Type B pancreatic cell (in vitro differentiated cells): ENCODE measurements at regions not wholly inside any gene's neighbourhood (a gene's known extent, or its start where the extent isn't known, plus 50 kb on each side); places are given as distances from the start of the nearest gene placed in this dataset.

Experiments used
- DNase-seq: peaks from one replicate; pipeline ENCODE4 v3.0.0; 2021; ENCODE audit warnings: mixed read lengths; ENCODE audit not compliant: unreplicated experiment; ENCODE audit errors: extremely low spot score
- H3K27ac Mint-ChIP-seq: 2 replicates; pipeline ENCODE4 v1.8.0; 2021; ENCODE audit warnings: mild to moderate bottlenecking, mixed read lengths
- H3K27me3 Mint-ChIP-seq: 2 replicates; pipeline ENCODE4 v1.8.0; 2021; ENCODE audit warnings: mixed read lengths
- H3K36me3 Mint-ChIP-seq: 2 replicates; pipeline ENCODE4 v1.8.0; 2021; ENCODE audit warnings: mixed read lengths
- H3K4me1 Mint-ChIP-seq: one replicate; pipeline ENCODE4 v1.8.0; 2021; ENCODE audit warnings: mixed read lengths; ENCODE audit not compliant: unreplicated experiment
- H3K4me3 Mint-ChIP-seq: 2 replicates; pipeline ENCODE4 v1.8.0; 2021; ENCODE audit warnings: mild to moderate bottlenecking, mixed read lengths
- H3K9me3 Mint-ChIP-seq: 2 replicates; pipeline ENCODE4 v1.8.0; 2021; ENCODE audit warnings: mixed read lengths
- CTCF ChIP-seq: fragments of 200-600 bp; sonication (generic); conservative IDR thresholded peaks from 2 replicates; pipeline ENCODE4 v1.5.0; 2021; ENCODE audit warnings: antibody characterized with exemption, mild to moderate bottlenecking

- H3K4me1 Mint-ChIP-seq: peaks cover 16% of the 10 kb centered on the region
Measured at GRCh38 chr13:79647533-79647932, 166.6 kb downstream of the NDFIP2 start.

GRCh38 chr13:79646880-79647279, 165.9 kb downstream of the NDFIP2 start:
- Mint-ChIP-seq H3K9me3 (no peaks in the 10 kb centered on the region), H3K27ac (peak overlapping the region; percentile 68), H3K4me1 (peaks cover 16% of the 10 kb centered on the region), H3K4me3 (peak overlapping the region; percentile 11), H3K27me3 (no peaks in the 10 kb centered on the region), H3K36me3 (no peaks in the 10 kb centered on the region)
- no peak for DNase-seq
- TF ChIP-seq CTCF: no peak

More at GRCh38 chr13:79647533-79647932, 166.6 kb downstream of the NDFIP2 start:
- Mint-ChIP-seq H3K36me3 (no peaks in the 10 kb centered on the region), H3K4me3 (peak overlapping the region; percentile 6), H3K9me3 (no peaks in the 10 kb centered on the region), H3K27me3 (no peaks in the 10 kb centered on the region), H3K27ac (peak overlapping the region; percentile 68)
- no peak for TF ChIP-seq CTCF
- no peak for DNase-seq

- Mint-ChIP-seq H3K4me3 (no peak overlapping the region), H3K27ac (no peak overlapping the region)
Measured at GRCh38 chr13:79645569-79645968, 164.6 kb downstream of the NDFIP2 start.

GRCh38 chr13:79642596-79642995, 161.6 kb downstream of the NDFIP2 start:
- Mint-ChIP-seq H3K27me3 (no peaks in the 10 kb centered on the region), H3K27ac (no peak overlapping the region), H3K4me1 (peaks cover 11% of the 10 kb centered on the region), H3K9me3 (no peaks in the 10 kb centered on the region), H3K4me3 (no peak overlapping the region), H3K36me3 (no peaks in the 10 kb centered on the region)
- DNase-seq: no peak
- no peak for TF ChIP-seq CTCF

More at GRCh38 chr13:79645569-79645968, 164.6 kb downstream of the NDFIP2 start:
- H3K36me3 Mint-ChIP-seq: no peaks in the 10 kb centered on the region
- no peaks in the 10 kb centered on the region for H3K9me3 Mint-ChIP-seq
- H3K27me3 Mint-ChIP-seq: no peaks in the 10 kb centered on the region
- peaks cover 16% of the 10 kb centered on the region for H3K4me1 Mint-ChIP-seq
- TF ChIP-seq CTCF: no peak
- DNase-seq: no peak

- Mint-ChIP-seq H3K4me1 (peaks cover 9% of the 10 kb centered on the region), H3K4me3 (no peak overlapping the region), H3K36me3 (no peaks in the 10 kb centered on the region), H3K9me3 (no peaks in the 10 kb centered on the region), H3K27ac (no peak overlapping the region), H3K27me3 (no peaks in the 10 kb centered on the region)
- no peak for TF ChIP-seq CTCF
- no peak for DNase-seq
Measured at GRCh38 chr13:79637133-79637763, 156.3 kb downstream of the NDFIP2 start.
